ENCODE measurements at regions not wholly inside any gene's neighbourhood (a gene's known extent, or its start where the extent isn't known, plus 50 kb on each side); places are given as distances from the start of the nearest gene placed in this dataset.

- TF ChIP-seq POLR2A (IDR thresholded peaks at IDR 0.05) (no peak), CTCF (IDR thresholded peaks at IDR 0.05) (no peak)
These were observed 920.5 kb downstream of the LRFN5 start for GRCh38 chr14:42527141-42527540.

Measured in thyroid gland (tissue), 4 donors.